GM23338 (cell line): ENCODE measurements at regions not wholly inside any gene's neighbourhood (a gene's known extent, or its start where the extent isn't known, plus 50 kb on each side); places are given as distances from the start of the nearest gene placed in this dataset.

Experiments used
- EZH2phosphoT487 ChIP-seq: fragments of 200-600 bp; sonication (generic); IDR thresholded peaks from one replicate; pipeline ENCODE4 v1.8.1; 2018; ENCODE audit warnings: antibody characterized with exemption; ENCODE audit not compliant: unreplicated experiment
- JUNB ChIP-seq: IDR thresholded peaks from one replicate; pipeline ENCODE4 v1.6.1; 2016; ENCODE audit warnings: antibody characterized with exemption; ENCODE audit not compliant: unreplicated experiment
- POLR2AphosphoS5 ChIP-seq: IDR thresholded peaks from 2 replicates; pipeline ENCODE4 v1.6.1; 2016; ENCODE audit warnings: antibody characterized with exemption, low read depth

DNA sequence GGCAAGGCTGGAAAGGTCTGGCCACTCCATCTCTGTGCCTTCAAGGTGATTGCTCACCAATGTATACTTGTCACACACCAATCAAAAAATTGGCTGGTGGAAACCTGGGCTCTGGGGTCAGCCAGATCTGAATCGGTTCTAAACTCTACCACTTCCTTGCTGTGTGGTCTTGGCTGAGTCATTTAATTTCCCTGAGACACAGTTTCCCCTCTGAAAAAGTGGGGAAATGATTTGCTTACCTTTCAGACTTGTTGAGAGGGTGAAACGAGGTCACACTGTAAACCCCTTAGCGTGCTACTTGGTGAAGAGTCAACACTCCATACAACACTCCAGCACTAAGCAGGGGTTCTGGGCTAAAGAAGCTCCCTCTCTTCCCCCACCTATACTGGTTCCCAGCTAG is 252.3 kb upstream of the ZIC3 start:
- TF ChIP-seq EZH2phosphoT487 (no peak), POLR2AphosphoS5 (no peak), JUNB (no peak)
